GM18507 (cell line): ENCODE measurements at regions not wholly inside any gene's neighbourhood (a gene's known extent, or its start where the extent isn't known, plus 50 kb on each side); places are given as distances from the start of the nearest gene placed in this dataset.

Experiments
- DNase-seq: peaks from one replicate; pipeline ENCODE4 v3.0.0; 2011; ENCODE audit warnings: low read depth; ENCODE audit not compliant: insufficient read length; ENCODE audit errors: extremely low spot score
- FAIRE-seq: peaks from 2 replicates; lab custom pipeline; 2011; peaks lifted over from hg19 to GRCh38; lab: Jason Lieb, UNC

GRCh38 chr5:5650949-5651348 is 228.5 kb downstream of the ICE1 start:
- DNase-seq (no peak), FAIRE-seq (no peak)

- FAIRE-seq = no peak
- no peak for DNase-seq
Measured at GRCh38 chr5:5650242-5650641, 227.8 kb downstream of the ICE1 start.

- no peak for DNase-seq
Measured at GRCh38 chr5:5649641-5650040, 227.2 kb downstream of the ICE1 start.

GRCh38 chr5:5648694-5649093 is 226.2 kb downstream of the ICE1 start:
- no peak for FAIRE-seq
- DNase-seq = no peak

More at GRCh38 chr5:5649641-5650040, 227.2 kb downstream of the ICE1 start:
- FAIRE-seq = no peak

DNA sequence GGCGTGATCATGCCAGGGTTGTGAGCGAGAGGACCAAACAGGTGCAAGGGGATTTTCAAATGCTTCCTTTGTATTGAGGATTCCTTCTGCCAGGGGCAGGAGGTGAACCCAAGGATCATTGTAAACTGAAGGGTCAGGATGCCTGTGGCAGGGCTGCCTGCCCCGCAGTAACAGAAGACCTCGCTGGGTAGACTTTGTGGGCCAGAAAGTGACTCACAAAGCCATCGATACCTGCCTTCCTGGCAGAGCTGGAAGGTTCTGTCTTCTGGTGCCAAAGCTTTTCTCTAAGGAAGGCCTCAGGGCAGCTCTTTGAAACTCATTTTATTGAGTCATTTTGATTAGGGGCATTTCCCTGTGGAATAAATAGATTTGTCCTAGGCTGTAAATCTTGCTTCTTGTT is 223.4 kb downstream of the ICE1 start:
- FAIRE-seq = no peak

DNA sequence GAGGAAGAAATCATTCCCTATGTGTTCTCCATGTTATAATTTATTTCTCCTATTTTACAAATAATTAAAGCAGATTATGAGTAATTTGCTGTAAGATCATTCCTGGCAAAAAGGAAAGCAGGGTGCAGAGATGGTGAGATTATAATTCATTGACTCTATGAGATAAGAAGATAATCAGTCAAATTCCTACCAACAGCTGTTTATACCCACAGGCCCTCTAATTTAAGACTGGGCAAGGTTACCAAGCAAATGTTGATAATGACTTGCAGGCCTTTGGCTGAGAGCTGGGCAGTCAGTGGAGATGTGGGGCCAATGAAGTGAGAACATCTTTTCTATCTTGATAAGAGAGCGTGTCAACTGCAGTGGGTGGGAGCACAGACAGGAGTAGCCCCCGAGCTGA is 222.7 kb downstream of the ICE1 start:
- DNase-seq (no peak), FAIRE-seq (no peak)

More for the DNA sequence above, 223.4 kb downstream of the ICE1 start:
- no peak for DNase-seq

GRCh38 chr5:5644249-5644648 is 221.8 kb downstream of the ICE1 start:
- DNase-seq (no peak), FAIRE-seq (no peak)

GRCh38 chr5:5643481-5643880 is 221.0 kb downstream of the ICE1 start:
- no peak for FAIRE-seq
- DNase-seq = no peak

- no peak for FAIRE-seq
- no peak for DNase-seq
Measured at GRCh38 chr5:5638211-5638610, 215.7 kb downstream of the ICE1 start.

- no peak for DNase-seq
- no peak for FAIRE-seq
Measured at GRCh38 chr5:5637173-5637572, 214.7 kb downstream of the ICE1 start.

GRCh38 chr5:5634817-5635216 is 212.3 kb downstream of the ICE1 start:
- DNase-seq = no peak
- no peak for FAIRE-seq

DNA sequence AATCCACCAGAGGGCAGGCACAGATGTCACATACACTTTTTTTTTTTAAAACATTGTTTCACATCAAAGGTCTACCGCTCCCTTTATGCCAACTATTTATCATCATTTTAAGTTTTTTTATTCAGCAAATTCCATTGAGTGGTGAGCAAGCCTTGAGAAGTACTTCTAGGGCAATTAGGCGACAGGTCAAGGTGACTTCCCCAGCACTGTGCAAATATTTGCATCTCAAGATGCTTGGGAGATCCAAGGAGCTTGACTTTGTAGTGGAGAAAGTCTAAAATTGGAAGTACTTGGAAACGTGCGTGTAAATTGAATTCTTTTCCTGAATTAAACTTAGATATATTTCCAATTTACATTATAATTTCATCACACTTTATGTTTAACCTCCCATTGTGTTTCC is 211.1 kb downstream of the ICE1 start:
- DNase-seq (no peak), FAIRE-seq (no peak)

GRCh38 chr5:5632678-5633077 is 210.2 kb downstream of the ICE1 start:
- no peak for FAIRE-seq
- DNase-seq = no peak

GRCh38 chr5:5629607-5629978 is 207.1 kb downstream of the ICE1 start:
- FAIRE-seq (no peak), DNase-seq (no peak)

DNA sequence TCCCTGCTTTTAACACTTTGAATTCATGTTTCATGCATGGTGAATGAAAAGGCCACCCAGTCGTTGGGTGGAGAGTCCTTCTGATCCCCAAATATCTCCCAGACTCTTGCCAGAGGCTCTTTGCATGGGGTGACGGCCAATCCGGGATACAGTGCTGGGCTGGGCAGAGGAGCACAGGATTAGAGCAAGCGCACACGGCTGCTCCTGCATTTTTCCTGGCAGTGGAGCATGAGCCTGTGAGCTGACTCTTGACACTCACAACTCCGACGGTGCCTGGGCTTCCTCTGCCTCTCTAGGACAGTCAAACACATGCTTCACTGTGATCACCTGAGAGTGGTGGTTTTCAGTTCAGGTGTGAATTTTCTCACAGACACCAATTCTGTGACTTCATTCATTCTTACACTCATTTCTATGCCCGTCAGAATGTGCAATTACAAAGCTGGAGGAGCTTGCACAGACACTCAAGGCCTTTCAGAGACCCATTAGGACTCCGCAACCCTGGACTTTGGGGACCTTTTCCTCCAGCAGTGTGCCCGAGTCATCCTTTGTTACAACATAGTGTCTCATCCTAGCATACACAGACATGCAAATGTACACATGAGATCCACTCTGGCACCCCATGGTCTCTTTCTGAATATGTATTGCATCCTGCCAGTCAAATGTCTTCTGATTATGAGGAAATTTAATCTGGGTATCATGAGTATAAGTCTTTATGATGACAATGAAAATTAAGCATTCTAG is 206.6 kb downstream of the ICE1 start:
- no peak for FAIRE-seq

GRCh38 chr5:5626412-5626811 is 203.9 kb downstream of the ICE1 start:
- DNase-seq = no peak
- FAIRE-seq = no peak

More for the DNA sequence above, 206.6 kb downstream of the ICE1 start:
- no peak for DNase-seq

GRCh38 chr5:5625491-5625890 is 203.0 kb downstream of the ICE1 start:
- FAIRE-seq = no peak
- no peak for DNase-seq

GRCh38 chr5:5623397-5623796 is 200.9 kb downstream of the ICE1 start:
- no peak for FAIRE-seq
- DNase-seq = no peak

- no peak for FAIRE-seq
- DNase-seq = no peak
Measured at GRCh38 chr5:5622806-5623205, 200.3 kb downstream of the ICE1 start.

- no peak for DNase-seq
- no peak for FAIRE-seq
Measured at GRCh38 chr5:5619546-5619945, 197.1 kb downstream of the ICE1 start.

DNA sequence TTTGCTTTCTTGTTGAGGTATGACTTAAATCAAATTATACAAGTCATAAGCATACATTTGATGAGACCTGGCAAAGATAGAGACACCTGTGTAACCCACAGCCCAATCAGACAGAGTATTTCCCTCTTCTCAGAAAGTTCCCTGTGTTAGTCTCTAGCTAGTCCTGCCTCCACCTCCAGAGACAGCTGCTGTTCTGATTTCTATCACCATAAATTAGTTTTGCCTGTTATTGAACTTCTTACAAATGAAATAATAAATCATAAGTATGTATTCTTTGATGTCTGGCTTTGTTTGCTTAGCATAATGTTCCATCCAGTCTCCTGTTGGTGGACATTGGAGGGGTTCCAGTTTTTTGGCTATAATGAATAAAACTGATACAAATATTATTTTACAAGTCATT is 194.5 kb downstream of the ICE1 start:
- DNase-seq = no peak
- no peak for FAIRE-seq
